H9 (cell line): ENCODE measurements at regions not wholly inside any gene's neighbourhood (a gene's known extent, or its start where the extent isn't known, plus 50 kb on each side); places are given as distances from the start of the nearest gene placed in this dataset.

Experiments
- DNase-seq: peaks from one replicate; pipeline ENCODE4 v3.0.0-alpha.2; 2017
- H2AFZ ChIP-seq: one replicate; pipeline ENCODE4 v1.6.1; 2013; ENCODE audit warnings: mild to moderate bottlenecking, low read length, control low read depth, moderate library complexity
- H2AK5ac ChIP-seq: 2 replicates; pipeline ENCODE4 v1.6.1; 2013; ENCODE audit warnings: low read length, control low read depth, mixed read lengths; ENCODE audit not compliant: insufficient read length
- H2BK120ac ChIP-seq: one replicate; pipeline ENCODE4 v1.6.1; 2013; ENCODE audit warnings: low read depth, mild to moderate bottlenecking, low read length, control low read depth, inconsistent platforms; ENCODE audit not compliant: poor library complexity, severe bottlenecking
- H2BK12ac ChIP-seq: 2 replicates; pipeline ENCODE4 v1.6.1; 2013; ENCODE audit warnings: low read length, control low read depth, mixed read lengths, low read depth; ENCODE audit not compliant: insufficient read length
- H2BK15ac ChIP-seq: 2 replicates; pipeline ENCODE4 v1.6.1; 2013; ENCODE audit warnings: low read depth, low read length, control low read depth
- H2BK20ac ChIP-seq: one replicate; pipeline ENCODE4 v1.6.1; 2013; ENCODE audit warnings: low read depth, mild to moderate bottlenecking, low read length, control low read depth, inconsistent platforms; ENCODE audit not compliant: poor library complexity, severe bottlenecking
- H2BK5ac ChIP-seq: 2 replicates; pipeline ENCODE4 v1.6.1; 2013; ENCODE audit warnings: low read length, control low read depth, mixed read lengths; ENCODE audit not compliant: insufficient read length
- H3K14ac ChIP-seq: 2 replicates; pipeline ENCODE4 v1.6.1; 2013; ENCODE audit warnings: low read length, control low read depth; ENCODE audit not compliant: insufficient read depth
- H3K18ac ChIP-seq: 2 replicates; pipeline ENCODE4 v1.6.1; 2013; ENCODE audit warnings: low read depth, mild to moderate bottlenecking, mixed read lengths, low read length, control low read depth; ENCODE audit not compliant: insufficient read length
- H3K23ac ChIP-seq: 2 replicates; pipeline ENCODE4 v1.6.1; 2013; ENCODE audit warnings: low read length, control low read depth, mixed read lengths, low read depth; ENCODE audit not compliant: insufficient read length
- H3K23me2 ChIP-seq: 2 replicates; pipeline ENCODE4 v1.6.1; 2013; ENCODE audit warnings: low read depth, mild to moderate bottlenecking, mixed read lengths, low read length, control low read depth; ENCODE audit not compliant: insufficient read length, poor library complexity, severe bottlenecking
- H3K27ac ChIP-seq: 2 replicates; pipeline ENCODE4 v1.5.1; 2013; ENCODE audit warnings: low read length, control low read depth, mixed read lengths, low read depth; ENCODE audit not compliant: insufficient read length
- H3K27me3 ChIP-seq: 2 replicates; pipeline ENCODE4 v1.6.1; 2013; ENCODE audit warnings: low read length, control low read depth, inconsistent platforms; ENCODE audit not compliant: insufficient read depth
- H3K4ac ChIP-seq: 2 replicates; pipeline ENCODE4 v1.6.1; 2013; ENCODE audit warnings: low read depth, mild to moderate bottlenecking, control low read depth, inconsistent platforms, low read length, moderate library complexity
- H3K4me1 ChIP-seq: 2 replicates; pipeline ENCODE4 v1.6.1; 2013; ENCODE audit warnings: low read length, control low read depth, inconsistent platforms; ENCODE audit not compliant: insufficient read depth
- H3K4me2 ChIP-seq: 2 replicates; pipeline ENCODE4 v1.6.1; 2013; ENCODE audit warnings: low read length, control low read depth, mixed read lengths; ENCODE audit not compliant: insufficient read length, insufficient read depth
- H3K56ac ChIP-seq: 2 replicates; pipeline ENCODE4 v1.6.1; 2013; ENCODE audit warnings: low read depth, mild to moderate bottlenecking, mixed read lengths, low read length, control low read depth; ENCODE audit not compliant: insufficient read length
- H3K79me1 ChIP-seq: 2 replicates; pipeline ENCODE4 v1.6.1; 2013; ENCODE audit warnings: low read depth, mild to moderate bottlenecking, moderate library complexity, low read length, control low read depth, inconsistent platforms; ENCODE audit not compliant: insufficient read depth, poor library complexity, severe bottlenecking
- H3K79me2 ChIP-seq: 2 replicates; pipeline ENCODE4 v1.6.1; 2013; ENCODE audit warnings: low read length, control low read depth, inconsistent platforms; ENCODE audit not compliant: insufficient read depth
- H3K9ac ChIP-seq: 2 replicates; pipeline ENCODE4 v1.6.1; 2013; ENCODE audit warnings: low read length, control low read depth, mixed read lengths; ENCODE audit not compliant: insufficient read length; ENCODE audit errors: extremely low read depth
- H3K9me3 ChIP-seq: one replicate; pipeline ENCODE4 v1.6.1; 2013; ENCODE audit warnings: low read depth, low read length, inconsistent platforms; ENCODE audit not compliant: control insufficient read depth
- H3T11ph ChIP-seq: one replicate; pipeline ENCODE4 v1.6.1; 2013; ENCODE audit warnings: mild to moderate bottlenecking, low read length, control low read depth, inconsistent platforms
- H4K20me1 ChIP-seq: one replicate; pipeline ENCODE4 v1.6.1; 2013; ENCODE audit not compliant: control insufficient read depth, insufficient read length, insufficient read depth
- H4K5ac ChIP-seq: 2 replicates; pipeline ENCODE4 v1.6.1; 2013; ENCODE audit warnings: low read depth, mild to moderate bottlenecking, mixed read lengths, low read length, control low read depth; ENCODE audit not compliant: insufficient read length
- H4K8ac ChIP-seq: replicated peaks from 2 replicates; pipeline ENCODE4 v1.6.1; 2013; ENCODE audit warnings: low read length, control low read depth, mixed read lengths, low read depth; ENCODE audit not compliant: insufficient read length
- H4K91ac ChIP-seq: 2 replicates; pipeline ENCODE4 v1.6.1; 2013; ENCODE audit warnings: low read depth, mild to moderate bottlenecking, moderate library complexity, mixed read lengths, low read length, control low read depth; ENCODE audit not compliant: insufficient read length
- H3K27ac Mint-ChIP-seq, 3 experiments: 2 replicates in 2 of 3; 3 replicates in 1 of 3; pipeline ENCODE4 v1.8.0; 2020 to 2021; ENCODE audit warnings: mixed read lengths in 3 of 3, mild to moderate bottlenecking in 1 of 3, moderate library complexity in 1 of 3
- H3K27me3 Mint-ChIP-seq: 2 replicates; pipeline ENCODE4 v1.8.0; 2021; ENCODE audit warnings: low read depth, mild to moderate bottlenecking, moderate library complexity, mixed read lengths
- H3K36me3 Mint-ChIP-seq, 3 experiments: 2 replicates in 2 of 3; 3 replicates in 1 of 3; pipeline ENCODE4 v1.8.0; 2020 to 2021; ENCODE audit warnings: low read depth in 3 of 3, mixed read lengths in 3 of 3; ENCODE audit not compliant: insufficient read depth in 1 of 3
- H3K4me1 Mint-ChIP-seq, 2 experiments: 2 replicates each; pipeline ENCODE4 v1.8.0; 2020; ENCODE audit warnings: mixed read lengths in 2 of 2
- H3K4me3 Mint-ChIP-seq, 2 experiments: 2 replicates in 1 of 2; 3 replicates in 1 of 2; pipeline ENCODE4 v1.8.0; 2020 to 2021; ENCODE audit warnings: mild to moderate bottlenecking in 2 of 2, mixed read lengths in 2 of 2, moderate library complexity in 1 of 2
- H3K9me3 Mint-ChIP-seq, 2 experiments: 2 replicates in 1 of 2; 3 replicates in 1 of 2; pipeline ENCODE4 v1.8.0; 2020; ENCODE audit warnings: mild to moderate bottlenecking in 2 of 2, mixed read lengths in 2 of 2, moderate library complexity in 1 of 2
- CTCF ChIP-seq: fragments of 200-600 bp; sonication (generic); conservative IDR thresholded peaks from 3 replicates; pipeline ENCODE4 v1.8.0; 2021; ENCODE audit warnings: antibody characterized with exemption, mild to moderate bottlenecking
- WGBS: extraction: QIAGEN DNeasy Blood & Tissue Kit; methylation state at CpG from one replicate; pipeline ENCODE4 v1.1.7; 2013; ENCODE audit warnings: missing lambda C conversion rate, low lambda C conversion rate, mixed read lengths; ENCODE audit not compliant: insufficient read length; ENCODE audit errors: extremely low coverage; 5-methylcytosine and 5-hydroxymethylcytosine counted together

GRCh38 chr5:180437336-180437735 lies 56.8 kb upstream of the CNOT6 start:
- H4K91ac ChIP-seq: no peak overlapping the region
- H3K4me2 ChIP-seq: no peak overlapping the region
- no peaks in the 10 kb centered on the region for H3K27me3 ChIP-seq
- H2BK20ac ChIP-seq: no peak overlapping the region
- H3K9ac ChIP-seq: no peak overlapping the region
- H2BK15ac ChIP-seq: no peak overlapping the region
- no peak overlapping the region for H2AK5ac ChIP-seq
- H3K79me2 ChIP-seq: no peaks in the 10 kb centered on the region
- no peak overlapping the region for H2BK5ac ChIP-seq
- no peak overlapping the region for H4K5ac ChIP-seq
- H3K4ac ChIP-seq: no peak overlapping the region
- H3T11ph ChIP-seq: no peak overlapping the region
- H3K4me3 Mint-ChIP-seq: no peak overlapping the region
- H3K23me2 ChIP-seq: no peaks in the 10 kb centered on the region
- no peak overlapping the region for H3K27ac ChIP-seq
- H3K14ac ChIP-seq: no peak overlapping the region
- no peak for TF ChIP-seq CTCF
- H3K9me3 Mint-ChIP-seq: peaks cover 12 to 14% of the 10 kb centered on the region in 2 experiments
- no CpG with 5 or more reads among the region's 8 CpGs for WGBS
- no peak overlapping the region for H2BK120ac ChIP-seq
- no peaks in the 10 kb centered on the region; the same call in 1 of the 2 replicates for H3K4me1 ChIP-seq
- H4K20me1 ChIP-seq: no peaks in the 10 kb centered on the region
- H3K23ac ChIP-seq: no peak overlapping the region
- no peak overlapping the region for H2BK12ac ChIP-seq
- no peaks in the 10 kb centered on the region for H3K79me1 ChIP-seq
- H2AFZ ChIP-seq: no peak overlapping the region
- peaks cover 0 to 13% (median 4%) of the 10 kb centered on the region in 3 experiments; a peak in 4 of 7 replicates for H3K36me3 Mint-ChIP-seq
- peaks cover 4% of the 10 kb centered on the region for H3K27me3 Mint-ChIP-seq
- H3K4me1 Mint-ChIP-seq: peaks cover 4 to 7% of the 10 kb centered on the region in 2 experiments; a peak in 3 of 4 replicates
- H4K8ac ChIP-seq: no peak overlapping the region
- no peak for DNase-seq
- no peaks in the 10 kb centered on the region for H3K9me3 ChIP-seq
- no peak overlapping the region for H3K18ac ChIP-seq
- no peak overlapping the region for H3K56ac ChIP-seq
- H3K27ac Mint-ChIP-seq: no peak overlapping the region
